CD4-positive, alpha-beta T cell treated with Interleukin-2 at 100 ng/mL for 4 hours (primary cell): ENCODE measurements at regions not wholly inside any gene's neighbourhood (a gene's known extent, or its start where the extent isn't known, plus 50 kb on each side); places are given as distances from the start of the nearest gene placed in this dataset.
"Not testable (repeated sequence)": the region's sequence is repeated elsewhere in the genome, so short reads cannot be mapped to it uniquely, and the experiment has no call there.

Experiments used
- DNase-seq: peaks from one replicate; pipeline ENCODE4 v3.0.0-alpha.2; 2020; ENCODE audit warnings: low spot score

DNA sequence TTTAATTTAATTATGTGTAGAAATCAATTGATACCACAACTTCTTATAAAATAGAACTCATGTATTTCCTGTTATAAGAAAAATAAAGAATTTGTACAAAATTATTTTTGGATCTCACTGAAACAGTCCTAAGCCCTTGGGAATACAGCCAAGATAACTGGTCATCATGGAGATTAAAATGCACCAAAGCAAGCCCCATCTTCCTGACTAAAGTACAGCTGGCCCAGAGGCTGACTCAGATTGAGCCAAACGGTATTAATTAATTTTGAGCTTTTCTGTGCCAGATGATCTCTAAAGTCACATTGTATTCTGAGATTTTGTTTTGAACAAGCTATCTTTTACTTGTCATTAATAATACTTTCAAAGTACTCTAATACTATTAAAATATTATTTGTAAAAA, 978.5 kb downstream of the TBC1D32 start:
- no peak for DNase-seq

DNA sequence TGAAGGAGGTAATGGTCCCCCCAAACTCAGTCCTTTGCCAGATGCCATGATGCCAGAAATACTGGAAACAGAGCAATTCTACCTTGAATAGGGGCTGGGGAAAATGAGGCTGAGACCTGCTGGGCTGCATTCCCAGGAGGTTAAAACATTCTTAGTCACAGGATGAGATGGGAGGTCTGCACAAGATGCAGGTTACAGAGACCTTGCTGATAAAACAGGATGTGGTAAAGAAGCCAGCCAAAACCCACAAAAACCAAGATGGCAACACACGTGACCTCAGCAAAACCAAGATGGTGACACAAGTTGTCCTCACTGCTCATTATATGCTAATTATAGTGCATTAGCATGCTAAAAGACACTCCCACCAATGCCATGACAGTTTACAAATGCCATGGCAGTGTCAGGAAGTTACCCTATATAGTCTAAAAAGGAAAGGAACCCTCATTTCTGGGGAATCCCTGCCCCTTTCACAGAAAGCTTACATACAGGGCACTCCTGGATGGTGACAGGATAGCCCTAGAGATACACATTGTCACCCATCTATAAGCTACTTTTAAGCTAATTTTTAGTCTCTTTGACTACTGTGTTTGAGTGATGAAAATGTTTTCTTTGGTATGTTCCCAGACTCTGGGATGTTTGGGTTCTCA, 979.7 kb downstream of the TBC1D32 start:
- DNase-seq: no peak

- no peak for DNase-seq
These were observed 981.8 kb downstream of the TBC1D32 start for GRCh38 chr6:120352491-120352890.

DNA sequence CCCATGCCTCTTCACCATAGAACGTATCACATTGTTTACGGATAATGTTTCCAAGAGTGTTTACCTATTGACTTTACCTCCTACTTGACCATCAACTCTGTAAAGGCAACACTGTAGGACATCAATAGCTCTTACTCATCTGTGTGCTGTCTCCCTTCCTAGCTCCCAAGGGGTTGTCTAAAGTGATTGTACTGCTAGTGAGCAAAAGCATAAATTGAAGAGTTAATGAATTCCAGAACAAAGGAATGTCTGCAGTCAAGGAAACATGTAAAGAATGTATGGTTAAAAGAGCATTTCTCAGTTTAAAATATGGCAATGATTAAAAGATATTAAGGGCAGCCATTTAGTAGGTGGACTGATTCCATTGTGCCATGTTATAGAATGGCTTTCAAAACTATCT, 985.4 kb downstream of the TBC1D32 start:
- DNase-seq: no peak

- no peak for DNase-seq
These were observed 979.0 kb upstream of the MAN1A1 start for GRCh38 chr6:120328521-120328920.

GRCh38 chr6:120320481-120321162, 971.1 kb upstream of the MAN1A1 start:
- DNase-seq: no peak

DNA sequence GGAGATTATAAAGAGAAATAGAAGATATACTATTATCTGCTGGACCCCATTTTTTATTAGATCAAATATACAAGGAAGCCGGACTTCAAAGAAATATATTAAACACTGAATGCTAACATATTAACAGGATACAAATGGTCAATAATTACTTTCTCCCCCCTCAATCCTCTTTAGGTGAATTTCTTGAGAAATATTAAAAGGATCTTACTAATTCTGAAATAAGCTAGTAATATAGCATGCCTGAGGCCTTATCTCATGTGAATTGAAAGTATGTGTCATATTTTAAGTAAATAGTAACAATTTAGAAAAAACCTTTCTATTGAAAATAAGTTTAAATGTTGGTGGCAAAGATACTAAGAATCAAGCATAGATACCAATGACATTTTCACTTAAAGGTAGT, 954.7 kb upstream of the MAN1A1 start:
- DNase-seq: no peak

DNA sequence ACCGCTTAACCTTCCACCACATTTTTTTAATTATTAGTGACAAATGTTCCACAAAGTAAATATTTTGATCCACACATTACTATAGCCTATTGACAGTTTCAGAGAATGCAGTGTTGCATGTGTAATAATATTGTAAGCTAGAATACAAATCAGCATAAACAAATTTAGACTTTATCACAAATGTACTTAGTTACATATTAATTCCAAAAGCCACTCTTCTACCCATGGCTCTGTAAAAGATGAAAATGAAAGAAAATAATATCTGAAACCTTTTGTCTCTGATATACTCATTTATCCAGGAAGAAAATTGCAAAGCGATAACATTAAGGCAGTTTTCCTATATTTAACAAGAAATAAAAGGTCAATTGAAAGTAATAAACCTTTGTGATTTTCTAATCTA, 954.0 kb upstream of the MAN1A1 start:
- DNase-seq: no peak

DNA sequence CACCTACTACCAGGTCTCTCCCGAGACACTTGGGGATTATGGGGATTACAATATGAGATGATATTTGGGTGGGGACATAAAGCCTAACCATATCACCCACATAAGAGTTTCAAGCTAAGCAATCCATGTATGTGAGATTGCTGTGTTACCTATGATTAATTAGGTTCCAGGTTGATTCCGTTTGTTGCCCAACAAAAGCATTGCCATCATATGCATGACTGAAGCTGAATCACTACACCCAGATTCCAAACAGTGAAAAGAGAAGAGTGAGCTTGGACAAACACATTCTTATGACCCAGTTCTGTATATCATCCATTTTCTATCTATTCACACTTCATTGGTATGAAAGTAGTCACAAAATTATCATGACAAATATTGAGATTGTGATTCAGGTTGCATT, 952.5 kb upstream of the MAN1A1 start:
- DNase-seq: no peak

DNA sequence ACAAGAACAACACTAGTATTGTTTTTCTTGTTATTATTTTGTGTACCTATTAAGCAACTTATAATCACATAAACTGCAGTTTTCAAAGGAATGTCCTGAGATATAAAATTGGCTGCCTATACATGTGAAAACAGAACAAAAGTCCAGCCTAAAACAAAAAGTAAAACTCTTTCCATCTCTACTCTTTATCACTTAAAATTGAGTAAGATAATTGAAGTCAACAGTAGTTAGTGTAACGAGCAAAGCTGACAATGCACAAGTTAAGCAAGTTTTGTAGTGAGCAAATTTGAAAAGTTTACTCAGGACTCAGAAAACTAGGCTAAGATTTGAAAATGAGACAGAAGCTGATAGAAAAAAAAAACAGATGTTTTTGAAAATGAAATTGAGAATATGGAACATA, 941.4 kb upstream of the MAN1A1 start:
- DNase-seq: no peak

- DNase-seq: no peak
These were observed 932.4 kb upstream of the MAN1A1 start for GRCh38 chr6:120282005-120282404.

DNA sequence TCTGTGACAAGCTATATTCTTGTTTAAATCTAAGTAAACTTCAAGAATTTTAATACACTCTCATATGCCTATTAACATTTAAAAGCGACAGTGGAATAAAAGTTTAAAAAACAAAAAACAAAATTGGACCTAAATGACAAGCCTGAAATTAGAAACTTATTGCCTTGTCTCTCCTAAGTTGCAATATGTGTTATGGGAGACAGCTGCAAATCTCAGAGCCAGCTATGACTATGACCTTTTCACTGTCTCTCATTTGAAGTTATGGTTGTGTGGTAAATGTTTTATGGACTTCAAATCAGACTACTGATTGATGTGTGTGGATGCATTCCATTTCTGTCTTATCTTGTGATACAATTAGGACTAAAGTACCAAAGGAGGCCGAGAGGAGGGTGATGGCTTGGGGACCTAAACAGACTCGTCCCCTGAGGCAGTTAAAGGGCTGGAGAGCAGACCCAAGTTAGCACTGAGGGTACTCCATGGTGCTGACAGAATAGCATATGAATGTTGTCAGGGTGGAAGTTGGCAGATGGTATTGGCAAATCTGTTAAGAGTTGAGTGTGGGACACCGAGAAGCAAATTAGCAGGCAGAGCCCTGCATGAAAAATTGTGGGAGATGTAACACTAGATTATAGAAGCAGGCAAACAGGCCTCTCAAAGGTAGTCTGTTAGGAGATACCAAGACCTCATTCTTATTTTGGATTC, 930.1 kb upstream of the MAN1A1 start:
- DNase-seq: no peak

DNA sequence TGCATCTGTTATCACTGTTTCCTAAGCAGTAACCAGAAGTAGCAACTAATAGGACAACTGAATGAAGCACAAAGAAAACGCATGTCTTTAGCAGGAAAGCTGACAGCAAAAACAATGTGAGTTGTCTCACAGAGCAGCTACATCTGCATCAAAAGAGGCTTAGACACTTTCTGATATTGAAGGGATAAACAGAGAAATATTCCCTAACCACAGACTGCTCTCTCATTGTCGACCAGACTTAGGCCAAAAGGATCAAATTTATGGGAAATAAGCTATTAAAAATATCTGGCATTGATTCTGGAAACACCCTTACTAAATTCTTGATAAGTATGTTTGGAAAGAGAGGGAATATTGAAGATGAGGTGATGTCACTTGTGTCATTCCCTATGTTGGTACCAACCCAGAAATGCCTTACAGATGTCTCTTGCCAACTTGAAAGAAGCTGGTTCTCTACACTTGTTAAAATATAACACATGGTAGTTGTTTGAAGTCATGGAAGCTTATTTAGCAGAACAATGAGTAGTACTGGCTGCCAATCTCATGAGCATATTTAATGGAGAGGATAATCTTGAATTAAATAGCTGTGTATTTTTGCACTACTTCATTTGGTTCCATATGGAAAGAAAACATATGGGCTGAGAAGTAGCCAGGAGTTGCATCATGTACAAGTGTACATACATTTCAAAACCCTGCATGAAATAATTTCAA, 929.3 kb upstream of the MAN1A1 start:
- DNase-seq: no peak

DNA sequence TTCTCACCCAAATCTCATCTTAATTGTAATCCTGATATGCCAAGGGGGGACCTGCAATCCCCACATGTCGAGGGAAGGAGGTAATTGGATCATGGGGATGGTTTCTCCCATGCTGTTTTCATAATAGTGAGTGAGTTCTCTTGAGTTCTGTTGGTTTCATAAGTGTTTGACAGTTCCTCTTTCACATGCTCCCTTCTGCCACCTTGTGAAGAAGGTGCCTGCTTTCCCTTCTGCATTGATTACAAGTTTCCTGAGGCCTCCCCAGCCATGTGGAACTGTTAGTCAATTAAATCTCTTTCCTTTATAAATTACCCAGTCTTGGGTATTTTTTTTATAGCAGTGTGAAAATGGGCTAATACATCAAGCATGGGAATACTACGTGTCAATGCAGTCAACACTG, 925.0 kb upstream of the MAN1A1 start:
- DNase-seq: no peak

DNA sequence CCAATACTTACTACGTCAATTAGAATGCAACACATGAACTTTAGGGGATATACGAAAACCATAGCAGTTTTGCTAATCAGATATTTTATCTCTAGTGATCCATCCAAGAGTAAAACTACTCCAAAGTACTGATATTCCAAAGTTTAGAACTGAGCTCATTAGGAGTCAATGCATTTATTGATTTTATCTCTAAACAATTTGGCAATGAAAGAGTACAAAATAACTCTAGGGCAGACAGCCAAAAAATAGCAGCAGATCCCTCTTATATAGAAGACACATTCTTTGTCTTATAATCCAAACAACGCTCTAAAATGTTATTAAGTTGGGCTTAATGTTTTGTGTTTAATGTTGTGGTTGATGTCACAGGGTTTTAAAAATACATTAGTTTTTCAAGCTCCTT, 923.9 kb upstream of the MAN1A1 start:
- DNase-seq: no peak

DNA sequence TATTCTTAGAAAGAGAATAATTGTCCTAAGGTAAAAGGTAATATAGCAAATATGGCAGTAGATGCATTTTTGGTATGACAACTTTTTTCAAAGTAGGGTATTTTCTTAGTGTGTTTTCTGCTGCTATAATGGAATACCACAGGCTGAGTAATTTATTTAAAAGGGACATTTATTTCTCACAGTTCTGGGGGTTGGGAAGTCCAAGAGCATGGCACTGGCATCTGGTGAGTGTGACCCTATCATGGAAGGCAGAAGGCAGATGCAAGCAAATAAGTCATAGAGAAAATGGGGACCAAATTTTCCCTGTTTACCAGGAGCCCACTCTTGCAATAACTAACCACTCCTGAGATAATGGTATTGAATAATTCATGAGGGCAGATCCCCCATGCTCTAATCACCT, 922.5 kb upstream of the MAN1A1 start:
- DNase-seq: no peak

GRCh38 chr6:120268256-120268655, 918.7 kb upstream of the MAN1A1 start:
- not testable (repeated sequence) for DNase-seq

DNA sequence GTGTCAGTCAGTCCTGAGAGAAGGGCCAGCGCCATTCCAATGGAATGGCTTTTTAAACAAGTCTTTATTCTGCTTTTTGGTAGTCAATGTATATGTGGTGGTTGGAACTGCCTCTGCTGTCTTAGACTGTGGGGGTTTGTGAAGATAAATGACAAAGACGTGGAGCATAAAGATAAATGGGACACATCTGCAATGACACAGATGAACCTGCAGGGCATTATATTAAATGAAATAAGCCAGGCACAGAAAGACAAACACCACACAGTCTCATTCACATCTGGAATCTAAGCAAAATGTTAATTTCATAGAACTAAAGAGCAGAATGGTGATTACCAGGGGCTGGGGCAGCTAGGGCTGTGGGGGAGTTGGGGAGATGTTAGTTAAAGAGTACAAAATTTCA, 912.8 kb upstream of the MAN1A1 start:
- DNase-seq: no peak

DNA sequence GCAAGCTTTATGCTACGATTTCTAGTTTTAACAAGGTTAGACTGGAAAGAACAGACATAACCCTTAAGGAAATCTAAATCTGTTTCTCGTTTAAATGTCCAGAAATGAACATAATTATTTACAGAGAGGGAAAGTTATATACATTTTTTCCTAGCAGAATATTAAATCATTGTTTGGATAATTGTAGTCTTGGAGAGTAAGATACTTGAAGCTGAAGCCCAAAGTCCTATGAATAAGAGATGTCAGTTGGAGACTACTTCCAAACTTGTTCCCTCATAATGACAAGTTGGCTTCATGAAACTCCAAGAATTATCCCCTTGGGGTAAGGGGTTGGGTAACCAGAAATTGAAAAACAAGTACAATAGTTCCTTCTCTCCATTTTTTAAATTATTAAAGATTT, 911.1 kb upstream of the MAN1A1 start:
- DNase-seq: no peak

DNA sequence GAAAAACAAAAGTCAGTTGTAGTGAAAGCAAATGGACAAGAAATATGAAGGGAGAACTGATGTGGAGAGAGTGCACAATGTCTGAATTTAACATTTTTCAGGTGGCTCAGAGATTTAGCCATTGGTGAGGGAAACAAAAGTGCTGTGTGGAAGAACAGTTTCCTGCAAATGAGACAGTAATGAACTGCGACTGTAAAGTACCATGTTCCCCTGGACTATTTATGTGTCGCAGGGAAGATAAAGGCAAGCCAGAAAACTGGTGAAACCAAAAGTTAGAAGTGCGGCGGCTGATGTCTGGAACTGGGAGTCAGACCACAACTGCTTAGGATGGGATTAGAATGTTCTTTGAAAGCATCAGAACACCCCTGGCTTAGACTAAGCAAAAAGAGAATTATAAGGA, 905.1 kb upstream of the MAN1A1 start:
- no peak for DNase-seq

DNA sequence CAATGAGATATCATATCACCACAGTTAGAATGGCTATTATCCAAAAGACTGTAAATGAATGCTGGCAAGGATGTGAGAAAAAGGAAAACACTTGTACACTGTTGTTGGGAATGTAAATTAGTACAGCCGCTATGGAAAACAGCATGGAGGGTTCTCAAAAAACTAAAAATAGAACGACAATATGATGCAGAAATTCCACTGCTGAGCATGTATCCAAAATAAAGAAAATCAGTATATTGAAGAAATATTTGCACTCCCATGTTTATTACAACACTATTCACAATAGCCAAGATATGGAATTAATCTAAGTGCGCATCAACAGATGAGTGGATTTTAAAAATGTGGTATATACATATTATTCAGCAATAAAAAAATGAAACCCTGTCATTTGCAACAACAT, 898.9 kb upstream of the MAN1A1 start:
- no peak for DNase-seq

DNA sequence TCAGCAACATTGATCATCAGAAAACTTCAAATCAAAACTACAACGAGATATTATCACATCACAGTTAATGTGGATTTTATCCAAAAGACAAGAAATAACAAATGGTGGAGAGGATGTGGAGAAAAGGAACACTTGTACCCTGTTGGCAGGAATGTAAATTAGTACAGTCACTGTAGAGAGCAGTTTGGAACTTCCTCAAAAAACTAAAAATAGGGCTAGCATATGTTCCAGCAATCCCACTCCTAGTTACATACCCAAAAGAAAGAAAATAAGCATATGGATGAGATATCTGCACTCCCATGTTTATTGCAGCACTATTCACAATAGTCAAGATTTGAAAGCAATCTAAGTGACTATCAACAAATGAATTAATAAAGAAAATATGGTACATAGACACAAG, 887.7 kb upstream of the MAN1A1 start:
- DNase-seq: no peak

- no peak for DNase-seq
These were observed 880.4 kb upstream of the MAN1A1 start for GRCh38 chr6:120230008-120230407.
